ENCODE measurements at regions not wholly inside any gene's neighbourhood (a gene's known extent, or its start where the extent isn't known, plus 50 kb on each side); places are given as distances from the start of the nearest gene placed in this dataset.

GRCh38 chr10:88200312-88201032 lies 337.0 kb downstream of the PTEN start (continued):
- no peak for TF ChIP-seq PHF8 (conservative IDR thresholded peaks at IDR 0.05; ENCODE audit: low read depth, low read length)

All from H1 (cell line).